Mesenchymal stem cell (in vitro differentiated cells and primary cell): ENCODE measurements at regions not wholly inside any gene's neighbourhood (a gene's known extent, or its start where the extent isn't known, plus 50 kb on each side); places are given as distances from the start of the nearest gene placed in this dataset.

Experiments
- DNase-seq: peaks from one replicate; pipeline ENCODE4 v3.0.0-alpha.2; 2013
- H2AFZ ChIP-seq: one replicate; pipeline ENCODE4 v1.6.1; 2013; ENCODE audit warnings: low read depth, mild to moderate bottlenecking, control low read depth, inconsistent platforms, low read length, moderate library complexity
- H2AK5ac ChIP-seq: 2 replicates; pipeline ENCODE4 v1.6.1; 2013; ENCODE audit warnings: low read length, moderate library complexity, mild to moderate bottlenecking, inconsistent platforms; ENCODE audit not compliant: severe bottlenecking
- H2BK120ac ChIP-seq: one replicate; pipeline ENCODE4 v1.6.1; 2013; ENCODE audit warnings: low read depth, mild to moderate bottlenecking, inconsistent platforms, low read length, moderate library complexity
- H2BK12ac ChIP-seq, 2 experiments: one replicate each; pipeline ENCODE4 v1.6.1; 2013; ENCODE audit warnings: inconsistent platforms in 2 of 2, low read length in 2 of 2, mild to moderate bottlenecking in 2 of 2, moderate library complexity in 2 of 2, control low read depth in 1 of 2
- H2BK15ac ChIP-seq: one replicate; pipeline ENCODE4 v1.6.1; 2013; ENCODE audit warnings: mild to moderate bottlenecking, low read depth, inconsistent platforms; ENCODE audit not compliant: poor library complexity, severe bottlenecking
- H2BK5ac ChIP-seq: 2 replicates; pipeline ENCODE4 v1.6.1; 2013; ENCODE audit warnings: low read depth, mild to moderate bottlenecking, low read length, control low read depth, inconsistent platforms; ENCODE audit not compliant: poor library complexity, severe bottlenecking
- H3K14ac ChIP-seq, 2 experiments: one replicate each; pipeline ENCODE4 v1.6.1; 2013; ENCODE audit warnings: inconsistent platforms in 2 of 2, low read length in 2 of 2, control low read depth in 1 of 2, mild to moderate bottlenecking in 1 of 2, moderate library complexity in 1 of 2
- H3K18ac ChIP-seq, 2 experiments: one replicate each; pipeline ENCODE4 v1.6.1; 2013; ENCODE audit warnings: inconsistent platforms in 2 of 2, low read length in 2 of 2, control low read depth in 1 of 2, low read depth in 1 of 2, mild to moderate bottlenecking in 1 of 2
- H3K23ac ChIP-seq, 2 experiments: one replicate each; pipeline ENCODE4 v1.6.1; 2013; ENCODE audit warnings: inconsistent platforms in 2 of 2, low read length in 2 of 2, mild to moderate bottlenecking in 2 of 2, moderate library complexity in 2 of 2, control low read depth in 1 of 2
- H3K27ac ChIP-seq: 2 replicates; pipeline ENCODE4 v1.5.1; 2013; ENCODE audit warnings: mild to moderate bottlenecking, moderate library complexity, low read length, control low read depth, inconsistent platforms; ENCODE audit not compliant: poor library complexity, severe bottlenecking
- H3K27me3 ChIP-seq, 2 experiments: 2 replicates each; pipeline versions ENCODE4 v1.6.1 to v1.7.0; 2013; ENCODE audit warnings: low read length in 2 of 2, mild to moderate bottlenecking in 2 of 2, moderate library complexity in 2 of 2, control low read depth in 1 of 2, inconsistent platforms in 1 of 2; ENCODE audit not compliant: control insufficient read depth in 1 of 2, insufficient read depth in 1 of 2
- H3K36me3 ChIP-seq, 2 experiments: 2 replicates each; pipeline versions ENCODE4 v1.6.1 to v1.7.0; 2013; ENCODE audit warnings: low read length in 2 of 2, control low read depth in 1 of 2, inconsistent platforms in 1 of 2, low read depth in 1 of 2, mild to moderate bottlenecking in 1 of 2; ENCODE audit not compliant: insufficient read depth in 2 of 2, control insufficient read depth in 1 of 2
- H3K4ac ChIP-seq, 2 experiments: one replicate each; pipeline ENCODE4 v1.6.1; 2013; ENCODE audit warnings: inconsistent platforms in 2 of 2, low read length in 2 of 2, mild to moderate bottlenecking in 2 of 2, moderate library complexity in 2 of 2, control low read depth in 1 of 2, low read depth in 1 of 2
- H3K4me1 ChIP-seq: 2 replicates; pipeline ENCODE4 v1.6.1; 2013; ENCODE audit warnings: low read depth, low read length, control low read depth; ENCODE audit not compliant: control insufficient read depth, insufficient read depth
- H3K4me2 ChIP-seq: 2 replicates; pipeline ENCODE4 v1.6.1; 2013; ENCODE audit warnings: low read length, mild to moderate bottlenecking, inconsistent platforms; ENCODE audit not compliant: poor library complexity, severe bottlenecking
- H3K4me3 ChIP-seq, 2 experiments: 2 replicates each; pipeline versions ENCODE4 v1.5.1 to v1.7.0; 2013; ENCODE audit warnings: low read length in 2 of 2, mild to moderate bottlenecking in 2 of 2, control low read depth in 1 of 2, low read depth in 1 of 2; ENCODE audit not compliant: insufficient read depth in 1 of 2
- H3K79me1 ChIP-seq: replicated peaks from 2 replicates; pipeline ENCODE4 v1.6.1; 2013; ENCODE audit warnings: mild to moderate bottlenecking, control low read depth, low read length, inconsistent platforms; ENCODE audit not compliant: poor library complexity, severe bottlenecking
- H3K9ac ChIP-seq: 2 replicates; pipeline ENCODE4 v1.7.0; 2013; ENCODE audit warnings: mild to moderate bottlenecking, low read length, moderate library complexity
- H3K9me3 ChIP-seq: 2 replicates; pipeline ENCODE4 v1.7.0; 2013; ENCODE audit warnings: mild to moderate bottlenecking, low read length; ENCODE audit not compliant: control insufficient read depth
- H4K8ac ChIP-seq: one replicate; pipeline ENCODE4 v1.6.1; 2013; ENCODE audit warnings: inconsistent platforms, mild to moderate bottlenecking, low read length, moderate library complexity
- H4K91ac ChIP-seq: one replicate; pipeline ENCODE4 v1.6.1; 2013; ENCODE audit warnings: mild to moderate bottlenecking, low read length, inconsistent platforms
- WGBS: methylation state at CpG from one replicate; pipeline ENCODE4 v1.1.7; 2013; ENCODE audit warnings: mixed read lengths; 5-methylcytosine and 5-hydroxymethylcytosine counted together

- Histone ChIP-seq H2BK120ac (no peak overlapping the region), H3K14ac (no peak overlapping the region), H3K27ac (no peak overlapping the region), H3K23ac (no peak overlapping the region), H4K91ac (no peak overlapping the region), H3K4ac (no peak overlapping the region), H3K18ac (no peak overlapping the region), H3K4me2 (no peak overlapping the region), H2BK15ac (no peak overlapping the region), H2AK5ac (no peak overlapping the region), H3K4me1 (no peaks in the 10 kb centered on the region), H3K4me3 (no peak overlapping the region), H3K9ac (peak overlapping the region; percentile 69), H2BK12ac (no peak overlapping the region), H3K27me3 (no peaks in the 10 kb centered on the region), H4K8ac (no peak overlapping the region), H2AFZ (no peak overlapping the region), H3K79me1 (no peaks in the 10 kb centered on the region), H3K9me3 (no peaks in the 10 kb centered on the region), H3K36me3 (no peaks in the 10 kb centered on the region), H2BK5ac (no peak overlapping the region)
- DNase-seq = no peak
- WGBS = 8% methylated on average over 1 of the region's 1 CpG
These were observed 85.9 kb upstream of the PMAIP1 start for GRCh38 chr18:59813942-59814341.

- H2BK120ac ChIP-seq = no peak overlapping the region
These were observed 88.9 kb upstream of the PMAIP1 start for GRCh38 chr18:59810735-59811520.

GRCh38 chr18:59810183-59810582 is 89.6 kb upstream of the PMAIP1 start:
- Histone ChIP-seq H3K36me3 (no peaks in the 10 kb centered on the region), H2BK5ac (no peak overlapping the region), H3K4me3 (no peak overlapping the region), H2AK5ac (no peak overlapping the region), H4K91ac (no peak overlapping the region), H3K79me1 (no peaks in the 10 kb centered on the region), H3K9me3 (no peaks in the 10 kb centered on the region), H3K9ac (no peak overlapping the region), H3K4me1 (no peaks in the 10 kb centered on the region), H3K27ac (no peak overlapping the region), H2AFZ (no peak overlapping the region), H2BK120ac (no peak overlapping the region), H2BK12ac (no peak overlapping the region), H3K4me2 (no peak overlapping the region), H3K27me3 (no peaks in the 10 kb centered on the region), H4K8ac (no peak overlapping the region), H3K18ac (no peak overlapping the region), H3K14ac (no peak overlapping the region), H2BK15ac (no peak overlapping the region), H3K4ac (no peak overlapping the region), H3K23ac (no peak overlapping the region)
- 75% methylated on average over 2 of the region's 6 CpGs for WGBS
- no peak for DNase-seq

More at GRCh38 chr18:59810735-59811520, 88.9 kb upstream of the PMAIP1 start:
- H3K9me3 ChIP-seq = no peaks in the 10 kb centered on the region
- H2BK5ac ChIP-seq = no peak overlapping the region
- WGBS = 54% methylated on average over 2 of the region's 2 CpGs
- no peak overlapping the region for H3K18ac ChIP-seq
- no peak overlapping the region for H2AK5ac ChIP-seq
- DNase-seq = no peak
- H2BK15ac ChIP-seq = no peak overlapping the region
- no peaks in the 10 kb centered on the region for H3K27me3 ChIP-seq
- H2AFZ ChIP-seq = no peak overlapping the region
- no peaks in the 10 kb centered on the region for H3K36me3 ChIP-seq
- H3K4me2 ChIP-seq = no peak overlapping the region
- H3K4me3 ChIP-seq = no peak overlapping the region
- H4K91ac ChIP-seq = no peak overlapping the region
- no peak overlapping the region for H3K14ac ChIP-seq
- H2BK12ac ChIP-seq = no peak overlapping the region
- no peak overlapping the region for H3K23ac ChIP-seq
- no peak overlapping the region for H4K8ac ChIP-seq
- H3K9ac ChIP-seq = no peak overlapping the region
- H3K4ac ChIP-seq = no peak overlapping the region
- no peak overlapping the region for H3K27ac ChIP-seq
- no peaks in the 10 kb centered on the region for H3K4me1 ChIP-seq
- H3K79me1 ChIP-seq = no peaks in the 10 kb centered on the region

- H3K9me3 ChIP-seq = no peaks in the 10 kb centered on the region
- H2AK5ac ChIP-seq = no peak overlapping the region
- no peak overlapping the region for H2BK15ac ChIP-seq
- no peak overlapping the region for H2BK12ac ChIP-seq
- no peaks in the 10 kb centered on the region for H3K27me3 ChIP-seq
- H3K14ac ChIP-seq = no peak overlapping the region
- no peak overlapping the region for H4K91ac ChIP-seq
- 74% methylated on average over 6 of the region's 7 CpGs for WGBS
- H2BK120ac ChIP-seq = no peak overlapping the region
- no peak overlapping the region for H3K9ac ChIP-seq
- H3K27ac ChIP-seq = no peak overlapping the region
- H3K36me3 ChIP-seq = no peaks in the 10 kb centered on the region
- H4K8ac ChIP-seq = no peak overlapping the region
- H3K79me1 ChIP-seq = no peaks in the 10 kb centered on the region
- no peak overlapping the region for H2BK5ac ChIP-seq
- no peak for DNase-seq
- H3K4me1 ChIP-seq = no peaks in the 10 kb centered on the region
- no peak overlapping the region for H3K4me3 ChIP-seq
- no peak overlapping the region for H3K23ac ChIP-seq
- no peak overlapping the region for H3K18ac ChIP-seq
- H3K4ac ChIP-seq = no peak overlapping the region
- H3K4me2 ChIP-seq = no peak overlapping the region
- no peak overlapping the region for H2AFZ ChIP-seq
These were observed 97.8 kb upstream of the PMAIP1 start for GRCh38 chr18:59802031-59802430.
